ENCODE measurements at regions not wholly inside any gene's neighbourhood (a gene's known extent, or its start where the extent isn't known, plus 50 kb on each side); places are given as distances from the start of the nearest gene placed in this dataset.

DNA sequence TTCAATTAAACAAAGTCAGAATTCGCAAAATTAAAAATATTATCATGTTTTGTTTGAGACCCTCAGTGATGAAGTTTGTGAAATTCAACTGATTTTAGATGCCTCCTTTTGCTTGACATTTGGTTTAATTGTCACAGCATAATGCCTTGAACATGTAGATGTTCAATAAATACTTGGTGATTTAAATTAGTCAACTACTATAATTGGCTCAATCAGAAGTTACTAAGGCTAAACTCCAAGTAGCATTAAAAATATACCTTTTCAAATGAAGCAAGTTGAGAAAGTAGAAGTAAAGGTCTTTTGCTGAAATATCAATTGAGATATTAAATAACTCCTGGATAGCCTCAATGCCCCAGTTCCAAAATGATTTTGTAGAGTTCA is 145.8 kb upstream of the AKIRIN2 start:
- DNase-seq (ENCODE audit: low read depth) = no peak

DNA sequence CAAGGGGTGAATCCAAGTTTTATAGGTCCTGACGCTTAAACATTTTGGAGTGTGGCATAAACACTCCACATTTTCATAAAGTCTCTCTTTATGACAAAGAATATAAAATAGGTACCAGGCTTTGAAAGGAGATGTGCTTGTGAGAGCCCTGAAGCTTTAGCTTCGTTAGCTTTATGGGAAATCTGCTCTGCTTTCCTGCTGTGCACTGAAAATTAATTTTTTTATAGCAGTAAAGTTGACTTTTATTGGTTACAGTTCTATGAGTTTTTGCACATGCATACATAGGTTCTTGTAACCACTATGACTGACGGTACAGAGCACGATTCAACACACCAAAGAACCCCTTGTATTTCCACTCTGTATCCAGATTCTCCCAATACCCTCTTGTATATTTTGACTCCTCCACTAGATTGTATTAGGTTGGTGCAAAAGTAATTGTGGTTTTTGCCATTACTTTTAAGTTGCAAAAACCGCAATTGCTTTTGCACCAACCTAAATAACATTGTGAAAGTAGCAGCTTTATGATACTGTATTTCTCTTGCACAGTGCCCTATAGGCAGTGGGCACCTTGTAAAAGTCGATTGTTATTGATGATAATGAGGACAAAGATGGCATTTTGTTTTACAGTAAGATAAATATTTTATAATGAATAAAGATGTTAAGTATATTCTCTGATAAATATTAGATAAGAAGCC is 145.2 kb upstream of the AKIRIN2 start:
- no peak for DNase-seq (ENCODE audit: low read depth)

DNA sequence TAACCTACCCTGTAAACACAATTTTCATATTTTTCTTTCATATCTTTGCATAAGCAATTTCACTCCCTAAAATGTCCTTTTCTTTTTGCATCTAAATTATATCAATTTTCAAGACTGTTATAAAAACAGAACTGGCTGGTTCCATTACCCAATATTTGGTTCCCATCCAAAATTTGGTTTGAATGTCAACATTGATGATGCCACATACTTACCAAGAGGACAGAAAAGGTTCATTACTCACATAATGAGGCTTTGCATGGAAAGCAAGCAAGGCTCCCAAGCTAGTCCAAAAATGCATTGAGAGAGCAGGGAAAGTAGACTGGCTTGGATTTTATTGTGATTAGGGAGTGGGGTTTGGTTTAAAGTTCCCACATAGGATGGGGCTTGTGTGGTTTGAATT is 144.4 kb upstream of the AKIRIN2 start:
- peak; percentile 8 for DNase-seq (ENCODE audit: low read depth)

DNA sequence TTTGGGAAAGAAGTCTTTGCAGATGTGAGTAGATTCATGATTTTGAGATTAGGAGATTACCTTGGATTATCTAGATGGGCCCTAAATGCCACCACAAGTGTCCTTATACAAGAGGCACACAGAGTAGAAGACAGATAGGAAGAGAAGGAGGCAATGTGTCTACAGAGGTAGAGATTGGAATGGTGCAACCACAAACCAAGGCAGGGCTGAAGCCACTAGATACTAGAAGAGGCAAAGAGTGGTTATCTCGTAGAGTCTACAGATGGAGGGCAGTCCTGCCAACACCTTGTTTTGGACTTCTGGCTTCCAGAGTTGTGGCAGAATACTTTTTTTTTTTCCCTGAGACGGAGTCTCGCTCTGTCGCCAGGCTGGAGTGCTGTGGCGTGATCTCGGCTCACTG is 138.3 kb upstream of the AKIRIN2 start:
- no peak for DNase-seq (ENCODE audit: low read depth)

DNA sequence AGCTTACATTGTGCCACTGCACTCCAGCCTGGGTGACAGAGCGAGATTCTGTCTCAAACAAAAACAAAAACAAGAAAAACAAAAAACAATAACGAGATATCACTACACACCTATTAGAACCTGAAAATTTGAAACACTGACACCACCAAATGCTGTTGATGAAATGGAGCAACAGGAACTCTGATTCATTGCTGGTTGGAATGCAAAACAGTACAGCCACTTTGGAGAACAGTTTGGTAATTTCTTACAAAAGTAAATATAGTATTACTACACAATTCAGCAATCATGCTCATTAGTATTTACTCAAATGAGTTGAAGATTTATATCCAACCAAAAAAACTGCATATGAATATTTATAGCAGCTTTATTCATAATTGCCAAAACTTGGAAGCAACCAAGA is 135.8 kb upstream of the AKIRIN2 start:
- no peak for DNase-seq (ENCODE audit: low read depth)

DNA sequence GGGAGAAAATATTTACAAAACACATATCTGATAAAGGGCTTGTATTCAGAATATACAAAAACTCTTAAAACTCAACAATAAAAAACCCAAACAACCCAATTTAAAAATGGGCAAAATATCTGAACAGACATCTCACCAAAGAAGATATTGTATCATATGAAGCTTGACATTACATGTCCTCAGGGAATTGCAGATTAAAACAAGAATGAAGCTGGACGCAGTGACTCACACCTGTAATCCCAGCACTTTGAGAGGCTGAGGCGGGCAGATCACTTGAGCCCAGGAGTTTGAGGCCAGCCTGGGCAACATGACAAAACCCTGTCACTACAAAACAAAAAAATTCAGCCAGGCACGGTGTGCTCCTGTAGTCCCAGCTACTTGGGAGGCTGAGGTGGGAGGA is 135.4 kb upstream of the AKIRIN2 start:
- DNase-seq (ENCODE audit: low read depth) = no peak

DNA sequence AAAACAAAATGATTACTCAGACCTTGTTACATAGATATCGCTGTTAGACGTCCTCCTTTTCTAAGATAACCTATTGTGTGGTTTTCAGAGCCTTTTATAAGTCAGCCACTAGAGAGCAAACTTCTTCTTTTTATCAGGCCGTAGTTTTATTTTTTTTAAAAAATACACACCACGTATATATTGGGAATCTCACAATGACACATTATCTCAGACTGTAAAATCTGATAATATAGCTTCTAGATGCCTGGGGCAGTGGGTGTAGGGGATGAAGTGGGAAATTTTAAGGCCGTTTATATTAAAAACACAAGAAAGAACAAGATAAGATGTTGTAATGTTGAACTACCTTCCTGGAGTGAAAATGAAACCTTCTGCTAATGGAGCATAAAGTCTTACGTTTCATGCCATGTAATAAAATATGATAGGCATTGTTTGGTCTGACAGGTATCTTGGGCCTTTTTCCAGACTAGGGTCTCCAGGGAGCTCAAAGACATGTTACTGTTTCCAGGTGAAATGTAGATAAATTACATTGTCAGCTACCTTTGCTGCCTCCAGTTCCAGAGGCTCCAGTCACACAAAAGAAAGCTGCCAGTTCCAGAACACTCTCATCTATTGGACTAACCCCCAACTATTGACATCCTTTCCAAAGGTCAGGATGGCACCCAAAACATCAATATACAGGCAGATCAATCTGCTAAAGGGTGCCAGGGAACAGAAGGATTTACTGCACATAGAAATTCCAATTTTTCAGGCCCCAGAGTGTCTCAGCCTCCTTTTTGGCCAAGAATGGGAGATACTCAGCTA is 130.2 kb upstream of the AKIRIN2 start:
- DNase-seq (ENCODE audit: low read depth) = peak; percentile 4

DNA sequence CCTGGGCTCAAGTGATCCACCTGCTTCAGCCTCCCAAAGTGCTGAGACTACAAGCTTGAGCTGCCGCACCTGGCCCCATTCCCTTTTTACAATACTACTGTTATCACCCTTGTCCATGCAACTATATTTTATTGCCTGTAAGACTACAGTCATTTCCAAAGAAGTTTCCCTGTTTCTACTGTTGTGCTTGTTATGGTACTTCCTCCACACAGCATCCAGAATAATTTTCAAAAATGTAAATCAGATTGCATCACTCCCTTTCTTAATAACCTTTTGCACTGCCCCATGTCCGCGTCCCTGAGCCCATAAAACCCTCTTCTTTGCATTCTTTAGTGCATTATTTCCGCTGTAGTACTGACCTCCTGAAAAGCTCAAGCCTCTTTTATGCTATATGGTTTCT is 128.9 kb upstream of the AKIRIN2 start:
- DNase-seq (ENCODE audit: low read depth) = no peak

DNA sequence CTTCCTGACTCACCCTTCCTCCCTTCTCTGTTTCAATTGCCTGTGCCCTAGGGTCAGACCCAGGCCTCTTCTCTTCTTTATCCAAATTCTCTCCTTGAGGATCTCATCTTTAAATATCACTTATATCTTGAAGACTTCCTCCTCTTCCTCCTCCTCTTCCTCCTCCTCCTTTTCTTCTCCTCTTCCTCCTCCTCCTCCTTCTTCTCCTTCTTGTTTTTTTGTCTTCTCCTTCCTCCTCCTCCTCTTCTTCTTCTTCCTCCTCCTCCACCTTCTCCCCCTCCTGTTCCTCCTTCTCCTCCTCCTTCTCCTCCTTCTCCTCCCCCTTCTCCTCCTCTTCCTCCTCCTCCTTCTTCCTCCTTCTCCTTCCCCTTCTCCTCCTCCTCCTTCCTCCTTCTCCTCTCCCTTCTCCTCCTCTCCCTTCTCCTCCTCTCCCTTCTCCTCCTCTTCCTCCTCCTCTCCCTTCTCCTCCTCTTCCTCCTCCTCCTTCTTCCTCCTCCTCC is 127.6 kb upstream of the AKIRIN2 start:
- DNase-seq (ENCODE audit: low read depth) = no peak

DNA sequence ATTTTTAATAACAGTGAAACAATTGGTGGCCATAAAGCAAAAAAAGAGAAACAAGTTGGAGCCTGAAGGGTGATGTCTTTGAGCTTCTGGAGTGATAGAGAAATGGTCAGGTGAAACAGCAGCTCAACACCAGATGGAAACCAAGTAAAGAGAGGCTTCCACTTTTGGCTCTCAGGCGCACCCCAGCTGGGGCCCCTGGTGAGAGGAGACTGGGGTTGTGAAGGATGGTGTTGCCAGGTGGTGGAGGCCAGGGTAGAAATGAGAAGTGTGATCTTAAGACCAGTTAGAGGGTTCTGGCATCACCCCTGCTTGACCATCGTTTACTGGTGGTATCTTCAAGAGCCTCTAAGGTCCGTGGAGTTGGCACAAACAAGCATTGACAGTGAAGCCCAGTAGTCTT is 126.0 kb upstream of the AKIRIN2 start:
- DNase-seq (ENCODE audit: low read depth) = no peak

DNA sequence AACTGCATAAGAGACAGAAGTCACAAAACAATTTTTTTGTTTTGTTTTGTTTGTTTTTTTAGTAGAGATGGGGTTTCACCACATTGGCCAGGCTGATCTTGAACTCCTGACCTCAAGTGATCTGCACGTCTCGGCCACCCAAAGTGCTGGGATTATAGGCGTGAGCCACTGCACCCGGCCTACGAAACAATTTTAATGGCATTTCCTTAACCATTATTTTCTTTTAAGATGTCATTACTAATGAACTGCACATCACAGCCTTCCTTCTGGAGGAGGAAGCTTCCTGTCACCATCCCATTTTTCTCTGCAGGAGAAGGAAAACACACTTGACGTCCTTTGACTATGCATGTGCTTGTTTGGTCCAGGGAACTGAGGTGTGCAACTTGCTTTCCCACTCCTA is 125.3 kb upstream of the AKIRIN2 start:
- DNase-seq (ENCODE audit: low read depth) = no peak

DNA sequence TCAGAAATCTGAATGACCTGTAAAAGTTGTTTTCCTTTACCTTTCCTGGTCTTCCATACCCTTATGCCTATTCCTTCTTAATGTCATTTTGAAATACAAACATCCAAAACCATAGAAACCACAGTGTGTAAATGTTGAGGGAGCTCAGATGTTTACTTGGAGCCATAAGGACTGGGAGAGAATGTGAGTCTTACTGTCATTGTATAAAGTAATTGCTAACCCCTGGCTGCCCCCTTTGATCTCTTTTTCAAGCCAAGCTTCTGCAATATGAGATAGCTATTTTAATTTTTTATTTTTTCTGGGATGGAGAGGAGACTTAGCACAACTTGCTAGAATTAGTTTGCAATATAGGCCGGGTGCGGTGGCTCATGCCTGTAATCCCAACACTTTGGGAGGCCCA is 124.4 kb upstream of the AKIRIN2 start:
- DNase-seq (ENCODE audit: low read depth) = no peak

DNA sequence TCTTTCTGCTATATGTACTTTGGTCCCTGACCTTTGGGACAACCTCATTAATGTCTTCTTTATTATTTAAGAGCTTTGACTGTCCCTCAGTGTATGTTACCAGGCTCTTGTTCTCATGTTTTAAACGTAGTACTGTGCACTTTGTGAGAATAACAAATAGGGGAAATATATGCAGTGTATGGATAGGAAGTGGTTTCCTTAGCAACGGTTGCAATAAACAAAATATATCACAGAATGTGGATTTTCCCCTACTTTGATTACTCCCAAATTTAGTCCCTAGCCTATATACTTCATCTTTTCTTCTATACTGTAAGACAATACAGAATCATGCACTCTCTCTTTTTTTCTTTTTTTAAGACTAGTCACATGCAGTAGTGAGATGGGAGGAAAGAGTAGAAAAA is 123.8 kb upstream of the AKIRIN2 start:
- no peak for DNase-seq (ENCODE audit: low read depth)

DNA sequence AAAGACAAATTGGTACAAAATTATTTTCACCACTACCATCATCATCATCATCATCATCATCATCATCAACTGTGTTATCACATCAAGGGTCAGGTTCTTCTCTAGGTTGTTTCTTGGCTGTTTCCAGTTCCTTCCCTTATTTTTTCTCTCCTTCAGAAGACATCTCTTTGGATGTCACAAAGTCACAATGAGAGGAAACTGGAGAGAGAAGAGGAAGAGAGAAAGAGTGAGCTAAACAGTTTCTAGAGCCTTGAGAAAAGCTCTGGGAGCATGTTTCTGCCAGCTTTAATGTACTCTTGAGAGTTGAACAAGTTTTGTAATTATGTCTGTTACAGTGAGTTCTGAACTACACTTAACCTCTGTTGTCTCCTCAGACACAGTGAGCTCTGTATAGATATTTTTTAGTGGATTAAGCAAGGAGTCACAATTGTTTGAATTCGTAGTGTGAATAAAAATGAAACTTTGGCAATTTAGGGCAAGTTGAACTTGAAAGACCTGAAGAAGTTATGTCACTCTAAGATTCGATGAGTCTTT is 123.0 kb upstream of the AKIRIN2 start:
- no peak for DNase-seq (ENCODE audit: low read depth)

DNA sequence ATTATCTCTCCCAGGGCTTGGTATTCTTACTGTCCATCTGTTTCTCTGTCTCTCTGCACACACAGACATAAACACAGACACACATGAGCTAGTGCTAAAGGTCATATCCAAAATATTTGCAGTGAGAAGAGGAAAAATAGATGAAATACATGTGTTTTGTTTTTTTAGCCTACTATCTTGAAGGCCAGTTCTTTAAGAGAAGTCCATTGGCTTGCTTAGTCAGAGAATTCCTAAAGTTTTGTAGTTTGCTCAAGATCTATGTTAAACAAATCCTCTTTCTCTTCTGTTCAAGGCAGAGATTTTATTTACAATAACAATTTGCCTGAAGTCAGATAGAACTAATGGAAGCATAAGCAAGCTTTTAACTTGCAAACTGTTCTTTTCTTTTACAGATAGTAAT is 120.0 kb upstream of the AKIRIN2 start:
- DNase-seq (ENCODE audit: low read depth) = peak; percentile 17

DNA sequence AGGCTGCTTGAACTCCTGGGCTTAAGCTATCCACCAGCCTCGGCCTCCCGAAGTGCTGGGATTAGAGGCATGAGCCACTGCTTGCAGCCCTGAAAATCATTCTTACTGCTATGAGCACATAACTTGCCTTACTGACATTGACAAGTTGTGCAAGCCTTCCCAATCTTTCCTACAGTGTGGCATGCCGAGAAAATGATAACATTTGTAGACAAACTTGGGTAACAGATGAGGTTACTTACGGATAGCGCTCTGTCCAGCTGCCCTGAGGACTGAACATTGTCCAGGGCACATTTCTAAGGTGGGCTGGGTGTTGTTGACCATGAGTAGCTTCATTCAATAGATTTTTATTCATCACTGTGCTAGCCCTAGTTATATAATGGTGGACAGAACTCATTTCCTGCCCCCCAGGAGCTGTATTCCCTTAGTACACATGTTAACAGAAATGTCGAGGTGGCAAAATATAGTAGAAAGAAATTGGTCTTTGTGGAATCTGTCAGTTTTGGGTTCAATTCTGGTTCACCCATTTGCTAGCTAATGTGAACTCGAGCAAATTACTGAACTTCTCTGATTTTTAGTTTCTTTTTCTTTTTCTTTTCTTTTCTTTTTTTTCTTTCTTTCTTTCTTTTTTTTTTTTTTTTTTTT is 118.4 kb upstream of the AKIRIN2 start:
- no peak for DNase-seq (ENCODE audit: low read depth)

DNA sequence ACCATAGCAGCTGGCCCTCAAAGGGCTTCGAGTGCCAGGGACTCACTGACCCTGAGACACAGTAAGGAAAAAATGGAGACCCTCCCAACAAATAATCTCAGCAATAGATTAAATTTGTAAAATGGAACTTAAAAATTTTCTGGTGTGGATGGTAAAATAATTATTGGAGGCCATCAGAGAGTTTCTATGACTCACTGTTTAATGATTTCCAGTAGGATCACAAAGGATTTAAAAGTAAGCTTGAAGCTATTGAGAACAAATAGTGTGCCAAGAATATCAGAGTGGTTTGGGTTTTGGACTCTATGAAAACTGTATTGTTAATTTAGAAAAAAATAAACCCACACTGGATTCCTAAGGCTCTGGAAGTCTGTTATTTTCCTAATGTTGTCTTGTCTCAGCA is 115.2 kb upstream of the AKIRIN2 start:
- no peak for DNase-seq (ENCODE audit: low read depth)

DNA sequence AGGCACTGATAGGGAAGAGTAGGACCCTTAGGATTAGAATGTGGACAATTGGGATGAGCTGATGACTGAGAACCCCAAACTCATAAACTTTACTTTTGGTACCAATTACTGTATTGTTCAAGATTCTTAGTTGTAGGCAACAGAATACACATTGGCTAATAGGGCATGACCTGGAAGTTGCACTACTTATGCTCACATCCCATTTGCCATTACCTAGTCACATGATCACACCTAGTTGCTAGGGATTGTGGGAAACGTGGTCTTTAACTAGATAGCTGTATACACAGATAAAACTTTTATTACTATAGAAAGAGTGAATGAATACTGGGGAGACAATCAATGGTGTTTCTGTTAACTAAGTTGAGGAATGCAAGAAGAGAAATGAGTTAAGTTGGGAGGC is 113.4 kb upstream of the AKIRIN2 start:
- no peak for DNase-seq (ENCODE audit: low read depth)

DNA sequence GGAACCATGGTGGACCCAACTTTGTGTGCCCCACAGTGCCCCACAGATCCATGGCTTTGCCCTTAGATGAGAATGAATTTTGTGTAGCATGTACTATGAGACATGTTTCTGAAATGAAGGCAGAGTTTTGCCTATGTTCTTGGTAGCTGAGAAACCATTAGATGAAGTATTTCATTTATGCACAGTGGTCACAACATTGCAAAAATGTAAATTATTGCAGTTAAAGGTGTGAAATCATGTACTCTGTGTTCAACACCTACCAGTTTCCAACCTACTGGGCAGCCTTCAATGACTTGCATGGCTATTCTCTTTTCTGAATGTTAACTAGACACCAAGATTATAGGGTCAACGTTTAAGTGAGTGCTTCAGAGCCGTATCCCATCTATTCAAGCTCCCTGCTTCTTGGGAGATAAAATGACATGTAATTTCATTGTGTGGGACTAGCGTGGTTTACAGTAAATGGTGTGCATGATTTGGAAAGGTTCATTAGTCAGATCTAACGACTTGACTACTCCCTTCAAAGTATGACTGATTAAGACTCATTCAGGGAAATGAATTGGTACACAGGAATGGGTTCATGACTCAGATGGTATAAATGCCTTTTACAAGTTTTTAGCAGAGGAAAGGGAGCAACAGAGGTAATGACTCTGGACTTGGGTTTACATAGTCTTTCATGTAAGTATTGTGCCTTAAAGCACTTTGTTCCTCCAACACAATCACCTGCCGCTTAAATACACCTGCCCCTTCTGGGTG is 106.1 kb upstream of the AKIRIN2 start:
- DNase-seq (ENCODE audit: low read depth) = no peak

DNA sequence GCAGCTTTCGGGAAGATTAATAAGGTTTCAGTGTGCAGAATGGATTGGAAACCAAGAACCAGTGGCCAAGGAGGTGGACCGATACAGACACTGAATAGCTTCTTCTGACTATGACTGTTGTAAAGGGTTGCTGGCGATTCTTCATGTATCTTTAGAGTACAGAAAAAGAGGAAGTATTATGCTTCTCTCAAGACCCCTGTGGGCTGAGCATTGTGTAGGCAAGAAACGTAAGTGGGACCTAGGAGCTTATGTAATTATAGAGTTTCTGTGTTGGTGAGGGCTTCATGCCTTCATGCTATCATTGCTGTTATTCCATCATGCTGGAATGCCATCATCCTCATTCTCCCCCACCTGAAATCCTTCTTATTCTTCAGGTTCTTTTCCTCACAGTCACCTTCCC is 105.4 kb upstream of the AKIRIN2 start:
- no peak for DNase-seq (ENCODE audit: low read depth)

DNA sequence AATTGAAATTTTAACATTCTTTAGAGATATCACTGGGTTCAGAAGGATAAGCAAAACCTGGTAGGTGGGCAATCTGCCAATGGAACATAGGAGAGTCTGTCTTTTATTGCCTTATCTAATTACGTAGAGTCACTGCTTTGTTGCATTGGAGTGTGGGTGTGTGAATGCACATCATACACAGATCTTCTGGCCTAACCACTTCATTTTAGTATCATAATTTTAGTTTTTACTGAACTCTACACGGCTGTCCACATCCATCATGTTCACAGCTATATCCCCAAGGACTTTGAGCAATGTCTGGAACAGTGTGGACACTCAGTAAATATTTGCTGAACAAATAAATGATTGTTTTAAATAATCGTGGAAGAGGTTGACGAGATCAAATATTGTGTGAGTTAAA is 104.6 kb upstream of the AKIRIN2 start:
- DNase-seq (ENCODE audit: low read depth) = no peak

DNA sequence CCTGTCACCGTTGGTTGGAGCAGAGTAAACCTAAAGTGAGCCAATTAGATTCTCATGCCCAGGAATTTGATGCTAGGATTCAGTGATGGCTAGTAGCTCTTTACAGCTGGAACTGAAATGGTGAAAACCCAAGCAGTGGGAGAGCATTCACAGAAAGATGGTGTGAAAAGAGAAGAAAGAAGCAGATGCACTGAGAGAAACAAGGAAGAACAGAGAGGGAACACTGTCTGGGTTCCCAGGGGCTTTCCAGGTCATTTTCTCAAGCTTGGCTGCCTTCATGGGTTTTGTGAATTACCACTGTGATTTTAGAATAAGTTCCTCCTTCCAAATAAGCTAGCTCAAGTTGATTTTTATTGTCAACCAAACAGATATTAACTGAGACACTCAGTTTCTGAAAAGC is 104.1 kb upstream of the AKIRIN2 start:
- no peak for DNase-seq (ENCODE audit: low read depth)

Measured in fibroblast of gingiva (primary cell).